Erythroblast (primary cell): ENCODE measurements at regions not wholly inside any gene's neighbourhood (a gene's known extent, or its start where the extent isn't known, plus 50 kb on each side); places are given as distances from the start of the nearest gene placed in this dataset.

Experiments
- GATA1 ChIP-seq: IDR thresholded peaks from 2 replicates; pipeline ENCODE4 v1.6.1; 2011; ENCODE audit warnings: low read depth, mild to moderate bottlenecking, control low read depth, low read length, moderate library complexity
- POLR2A ChIP-seq: IDR thresholded peaks from 2 replicates; pipeline ENCODE4 v1.6.1; 2011; ENCODE audit warnings: mild to moderate bottlenecking, low read length

- TF ChIP-seq POLR2A (no peak), GATA1 (no peak)
These were observed 72.9 kb downstream of the BLTP3B start for GRCh38 chr12:100069795-100070194.
